ENCODE measurements at regions not wholly inside any gene's neighbourhood (a gene's known extent, or its start where the extent isn't known, plus 50 kb on each side); places are given as distances from the start of the nearest gene placed in this dataset.

DNA sequence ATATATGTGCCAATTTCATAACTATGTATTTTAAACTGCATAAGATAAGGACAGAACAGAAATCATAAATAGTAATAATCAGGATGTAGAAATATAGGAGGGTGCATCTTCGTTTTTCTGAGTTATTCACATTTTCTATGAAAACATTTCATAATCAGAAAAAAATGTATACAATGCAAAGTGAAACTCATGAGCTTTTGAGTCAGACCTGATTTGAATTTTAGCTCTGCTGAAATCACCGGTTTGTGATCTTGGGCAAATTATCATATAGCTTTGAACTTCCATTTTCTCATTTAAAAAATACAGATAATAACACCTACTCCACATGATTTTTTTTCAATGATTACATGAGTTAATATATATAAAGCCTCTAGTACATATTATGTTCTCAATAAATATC is 106.9 kb downstream of the KDR start:
- Histone ChIP-seq H3K79me1 (ENCODE audit: low read depth in 1 of 2, low read length in 2 of 2) (no peaks in the 10 kb centered on the region), H3K9me1 (ENCODE audit: insufficient read depth, low read length) (no peaks in the 10 kb centered on the region), H3K4ac (ENCODE audit: low read depth, low read length) (no peak overlapping the region), H3K9ac (ENCODE audit: low read depth, low read length) (no peak overlapping the region), H3K9me3 (ENCODE audit: control insufficient read depth, insufficient read depth, low read length) (no peaks in the 10 kb centered on the region), H2BK5ac (ENCODE audit: low read depth, low read length, poor library complexity, severe bottlenecking) (no peak overlapping the region), H3K56ac (ENCODE audit: extremely low read depth, insufficient read depth, low read length) (no peak overlapping the region), H3K23ac (ENCODE audit: low read depth, low read length) (no peak overlapping the region), H3K18ac (ENCODE audit: low read depth, low read length) (no peak overlapping the region), H2AK9ac (replicated peaks; ENCODE audit: low read depth, low read length, poor library complexity) (no peak overlapping the region), H4K5ac (ENCODE audit: low read depth, low read length) (no peak overlapping the region), H3K36me3 (ENCODE audit: control insufficient read depth, insufficient read depth, low read length) (no peaks in the 10 kb centered on the region), H3K27me3 (ENCODE audit: control insufficient read depth, insufficient read depth, low read length) (no peaks in the 10 kb centered on the region), H4K8ac (ENCODE audit: low read depth in 2 of 2, low read length in 2 of 2) (no peak overlapping the region), H2AFZ (replicated peaks; ENCODE audit: low read length, poor library complexity) (no peak overlapping the region), H2BK20ac (ENCODE audit: low read depth, low read length) (no peak overlapping the region), H3K4me1 (ENCODE audit: control insufficient read depth, insufficient read depth, low read length) (no peaks in the 10 kb centered on the region), H3K14ac (replicated peaks; ENCODE audit: low read depth, low read length) (no peak overlapping the region), H3K4me3 (ENCODE audit: insufficient read depth, low read depth, low read length) (no peak overlapping the region), H2AK5ac (ENCODE audit: low read depth, low read length) (no peak overlapping the region), H3K4me2 (ENCODE audit: low read depth, low read length) (no peak overlapping the region), H4K20me1 (ENCODE audit: insufficient read depth, low read length) (no peaks in the 10 kb centered on the region), H4K91ac (ENCODE audit: insufficient read depth, low read depth, low read length) (no peak overlapping the region), H2BK15ac (ENCODE audit: low read depth, low read length) (no peak overlapping the region), H3K27ac (ENCODE audit: insufficient read depth, low read length) (no peak overlapping the region), H2BK120ac (ENCODE audit: low read depth, low read length) (no peak overlapping the region)
- TF ChIP-seq SMC3 (IDR thresholded peaks at IDR 0.05; ENCODE audit: low read depth, low read length), result no peak
- TF ChIP-seq CEBPB (IDR thresholded peaks at IDR 0.05; ENCODE audit: low read depth, low read length), result no peak
- TF ChIP-seq MAFK (IDR thresholded peaks at IDR 0.05; ENCODE audit: low read depth, low read length), result no peak
- no peak for TF ChIP-seq FOS (IDR thresholded peaks at IDR 0.05; ENCODE audit: low read depth, low read length)
- TF ChIP-seq, protein P1, sequence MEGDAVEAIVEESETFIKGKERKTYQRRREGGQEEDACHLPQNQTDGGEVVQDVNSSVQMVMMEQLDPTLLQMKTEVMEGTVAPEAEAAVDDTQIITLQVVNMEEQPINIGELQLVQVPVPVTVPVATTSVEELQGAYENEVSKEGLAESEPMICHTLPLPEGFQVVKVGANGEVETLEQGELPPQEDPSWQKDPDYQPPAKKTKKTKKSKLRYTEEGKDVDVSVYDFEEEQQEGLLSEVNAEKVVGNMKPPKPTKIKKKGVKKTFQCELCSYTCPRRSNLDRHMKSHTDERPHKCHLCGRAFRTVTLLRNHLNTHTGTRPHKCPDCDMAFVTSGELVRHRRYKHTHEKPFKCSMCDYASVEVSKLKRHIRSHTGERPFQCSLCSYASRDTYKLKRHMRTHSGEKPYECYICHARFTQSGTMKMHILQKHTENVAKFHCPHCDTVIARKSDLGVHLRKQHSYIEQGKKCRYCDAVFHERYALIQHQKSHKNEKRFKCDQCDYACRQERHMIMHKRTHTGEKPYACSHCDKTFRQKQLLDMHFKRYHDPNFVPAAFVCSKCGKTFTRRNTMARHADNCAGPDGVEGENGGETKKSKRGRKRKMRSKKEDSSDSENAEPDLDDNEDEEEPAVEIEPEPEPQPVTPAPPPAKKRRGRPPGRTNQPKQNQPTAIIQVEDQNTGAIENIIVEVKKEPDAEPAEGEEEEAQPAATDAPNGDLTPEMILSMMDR (conservative IDR thresholded peaks at IDR 0.05; ENCODE audit: low read depth, low read length), result no peak
- TF ChIP-seq CHD1 (IDR thresholded peaks at IDR 0.05; ENCODE audit: low read depth, low read length), result no peak
- TF ChIP-seq RFX5 (IDR thresholded peaks at IDR 0.05; ENCODE audit: low read depth, low read length), result no peak
- TF ChIP-seq MAZ (IDR thresholded peaks at IDR 0.05; ENCODE audit: borderline replicate concordance, low read depth, low read length), result no peak
- no peak for TF ChIP-seq NFE2L2 (IDR thresholded peaks at IDR 0.05; ENCODE audit: low read depth, low read length)
- no peak for TF ChIP-seq POLR2A (IDR thresholded peaks at IDR 0.05; ENCODE audit: low read depth, low read length)
- TF ChIP-seq BHLHE40 (IDR thresholded peaks at IDR 0.05; ENCODE audit: low read depth, low read length), result no peak
- TF ChIP-seq MXI1 (IDR thresholded peaks at IDR 0.05; ENCODE audit: borderline replicate concordance, low read depth, low read length), result no peak
- TF ChIP-seq, protein P2, sequence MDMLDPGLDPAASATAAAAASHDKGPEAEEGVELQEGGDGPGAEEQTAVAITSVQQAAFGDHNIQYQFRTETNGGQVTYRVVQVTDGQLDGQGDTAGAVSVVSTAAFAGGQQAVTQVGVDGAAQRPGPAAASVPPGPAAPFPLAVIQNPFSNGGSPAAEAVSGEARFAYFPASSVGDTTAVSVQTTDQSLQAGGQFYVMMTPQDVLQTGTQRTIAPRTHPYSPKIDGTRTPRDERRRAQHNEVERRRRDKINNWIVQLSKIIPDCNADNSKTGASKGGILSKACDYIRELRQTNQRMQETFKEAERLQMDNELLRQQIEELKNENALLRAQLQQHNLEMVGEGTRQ (IDR thresholded peaks at IDR 0.05; ENCODE audit: low read depth, low read length), result no peak
- TF ChIP-seq, protein P3, sequence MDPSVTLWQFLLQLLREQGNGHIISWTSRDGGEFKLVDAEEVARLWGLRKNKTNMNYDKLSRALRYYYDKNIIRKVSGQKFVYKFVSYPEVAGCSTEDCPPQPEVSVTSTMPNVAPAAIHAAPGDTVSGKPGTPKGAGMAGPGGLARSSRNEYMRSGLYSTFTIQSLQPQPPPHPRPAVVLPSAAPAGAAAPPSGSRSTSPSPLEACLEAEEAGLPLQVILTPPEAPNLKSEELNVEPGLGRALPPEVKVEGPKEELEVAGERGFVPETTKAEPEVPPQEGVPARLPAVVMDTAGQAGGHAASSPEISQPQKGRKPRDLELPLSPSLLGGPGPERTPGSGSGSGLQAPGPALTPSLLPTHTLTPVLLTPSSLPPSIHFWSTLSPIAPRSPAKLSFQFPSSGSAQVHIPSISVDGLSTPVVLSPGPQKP (IDR thresholded peaks at IDR 0.05; ENCODE audit: borderline replicate concordance, low read depth, low read length), result no peak
- TF ChIP-seq RCOR1 (IDR thresholded peaks at IDR 0.05; ENCODE audit: insufficient replicate concordance, low read length), result no peak
- TF ChIP-seq RAD21 (IDR thresholded peaks at IDR 0.05; ENCODE audit: low read length), result no peak
- dilution Hi-C loops (cut with HindIII; ENCODE audit: low sequenced_read_pairs, unreplicated experiment), result no loop called here
- BruUV-seq (replicated peaks), result no TSS peak
- intact Hi-C loops (cut with micrococcal nuclease), result no loop called here
- ChIA-PET POLR2A (ENCODE audit: unreplicated experiment) (no interaction called here), CTCF (interaction anchor here (0.6 to 0.9 kb wide), 2 partner anchors 8 to 18 kb away, joined by 3 to 4 read pairs; no protein-coding TSS in a partner anchor)
- DNase-seq (peak; percentile 18), ATAC-seq (ENCODE audit: low read depth) (no peak; the same call in 1 of the 2 replicates)
- WGBS, 2 experiments (ENCODE audit: extremely low coverage in 2 of 2, insufficient read length in 1 of 2), result no CpG with 5 or more reads among the region's 2 CpGs
- in situ Hi-C loops (cut with MboI; ENCODE audit: low sequenced_read_pairs), result loop anchor here (25.0 kb wide), 1 partner anchor 544 kb away; no protein-coding TSS in a partner anchor

Data from IMR-90 (cell line).